ENCODE measurements at regions not wholly inside any gene's neighbourhood (a gene's known extent, or its start where the extent isn't known, plus 50 kb on each side); places are given as distances from the start of the nearest gene placed in this dataset.

DNA sequence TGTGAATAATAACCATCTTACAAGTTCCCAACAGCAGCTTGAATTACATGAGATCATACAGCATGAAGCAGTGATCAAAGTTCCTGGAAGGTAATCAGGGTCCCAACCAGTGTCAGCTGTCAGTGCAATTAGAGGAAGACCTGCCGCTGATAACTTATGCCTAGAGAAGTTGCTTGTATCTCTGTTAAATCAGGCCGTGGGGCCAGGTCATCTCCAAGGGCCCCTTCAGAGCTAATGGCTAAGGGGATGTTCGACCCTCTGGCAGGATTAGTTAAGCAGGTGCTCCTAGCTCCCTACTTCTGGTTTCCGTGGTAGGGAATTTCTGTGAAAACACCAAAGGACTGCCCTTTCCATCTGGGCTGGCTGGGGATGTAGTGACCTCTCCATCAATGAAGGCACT is 251.0 kb downstream of the FAM43A start:
- ChIA-PET POLR2A (ENCODE audit: low non-redundant PET) (no interaction called here), CTCF (no interaction called here)
- no peak for DNase-seq (ENCODE audit: low spot score)
- no peaks in the 10 kb centered on the region for H3K4me1 ChIP-seq (ENCODE audit: insufficient read depth, low read length, poor library complexity, severe bottlenecking)
- H3K9me3 ChIP-seq (ENCODE audit: low read depth, low read length, poor library complexity, severe bottlenecking) = peaks cover 6% of the 10 kb centered on the region
- BruUV-seq (replicated peaks) = no TSS peak
- no peaks in the 10 kb centered on the region for H3K27me3 ChIP-seq (replicated peaks; ENCODE audit: insufficient read depth, low read depth, low read length, poor library complexity)
- no peaks in the 10 kb centered on the region for H3K36me3 ChIP-seq (ENCODE audit: insufficient read depth, low read length, poor library complexity, severe bottlenecking)
- H3K27ac ChIP-seq (ENCODE audit: low read depth, low read length, poor library complexity, severe bottlenecking) = no peak overlapping the region
- H3K4me3 ChIP-seq (ENCODE audit: low read depth, low read length, poor library complexity, severe bottlenecking) = no peak overlapping the region
- TF ChIP-seq EZH2 (IDR thresholded peaks at IDR 0.05; ENCODE audit: borderline replicate concordance, low read depth, low read length, poor library complexity, severe bottlenecking) = no peak
- intact Hi-C loops (cut with micrococcal nuclease; ENCODE audit: unreplicated experiment) = no loop called here

DNA sequence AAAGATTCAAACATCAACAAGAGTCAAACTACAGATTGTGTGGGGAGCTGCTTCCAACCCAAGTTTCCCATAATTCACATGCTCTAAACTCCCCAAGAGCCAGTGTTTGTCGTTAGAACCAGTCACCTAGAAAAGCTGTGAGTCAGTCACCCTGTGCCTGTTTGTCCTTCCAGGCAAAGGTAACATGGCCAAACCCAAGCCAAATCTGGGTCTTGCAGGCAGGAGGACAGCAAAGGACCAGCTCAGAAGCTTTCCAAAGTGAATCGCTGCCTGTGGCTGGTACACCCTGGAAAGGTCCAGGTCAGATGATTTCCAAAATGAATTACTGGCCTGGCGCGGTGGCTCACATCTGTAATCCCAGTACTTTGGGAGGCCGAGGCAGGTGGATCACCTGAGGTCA is 251.5 kb downstream of the FAM43A start:
- TF ChIP-seq, protein P1, sequence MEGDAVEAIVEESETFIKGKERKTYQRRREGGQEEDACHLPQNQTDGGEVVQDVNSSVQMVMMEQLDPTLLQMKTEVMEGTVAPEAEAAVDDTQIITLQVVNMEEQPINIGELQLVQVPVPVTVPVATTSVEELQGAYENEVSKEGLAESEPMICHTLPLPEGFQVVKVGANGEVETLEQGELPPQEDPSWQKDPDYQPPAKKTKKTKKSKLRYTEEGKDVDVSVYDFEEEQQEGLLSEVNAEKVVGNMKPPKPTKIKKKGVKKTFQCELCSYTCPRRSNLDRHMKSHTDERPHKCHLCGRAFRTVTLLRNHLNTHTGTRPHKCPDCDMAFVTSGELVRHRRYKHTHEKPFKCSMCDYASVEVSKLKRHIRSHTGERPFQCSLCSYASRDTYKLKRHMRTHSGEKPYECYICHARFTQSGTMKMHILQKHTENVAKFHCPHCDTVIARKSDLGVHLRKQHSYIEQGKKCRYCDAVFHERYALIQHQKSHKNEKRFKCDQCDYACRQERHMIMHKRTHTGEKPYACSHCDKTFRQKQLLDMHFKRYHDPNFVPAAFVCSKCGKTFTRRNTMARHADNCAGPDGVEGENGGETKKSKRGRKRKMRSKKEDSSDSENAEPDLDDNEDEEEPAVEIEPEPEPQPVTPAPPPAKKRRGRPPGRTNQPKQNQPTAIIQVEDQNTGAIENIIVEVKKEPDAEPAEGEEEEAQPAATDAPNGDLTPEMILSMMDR (conservative IDR thresholded peaks at IDR 0.05; ENCODE audit: low read depth, low read length) = no peak
- TF ChIP-seq EZH2 (IDR thresholded peaks at IDR 0.05; ENCODE audit: borderline replicate concordance, low read depth, low read length, poor library complexity, severe bottlenecking) = no peak
- BruUV-seq (replicated peaks) = no TSS peak
- no peaks in the 10 kb centered on the region for H3K27me3 ChIP-seq (replicated peaks; ENCODE audit: insufficient read depth, low read depth, low read length, poor library complexity)
- no peaks in the 10 kb centered on the region for H3K36me3 ChIP-seq (ENCODE audit: insufficient read depth, low read length, poor library complexity, severe bottlenecking)
- intact Hi-C loops (cut with micrococcal nuclease; ENCODE audit: unreplicated experiment) = no loop called here
- peaks cover 6% of the 10 kb centered on the region for H3K9me3 ChIP-seq (ENCODE audit: low read depth, low read length, poor library complexity, severe bottlenecking)
- no peak for DNase-seq (ENCODE audit: low spot score)
- POLR2A ChIA-PET (ENCODE audit: low non-redundant PET) = no interaction called here
- no peaks in the 10 kb centered on the region for H3K4me1 ChIP-seq (ENCODE audit: insufficient read depth, low read length, poor library complexity, severe bottlenecking)
- no peak overlapping the region for H3K4me3 ChIP-seq (ENCODE audit: low read depth, low read length, poor library complexity, severe bottlenecking)
- CTCF ChIA-PET = no interaction called here
- H3K27ac ChIP-seq (ENCODE audit: low read depth, low read length, poor library complexity, severe bottlenecking) = no peak overlapping the region

DNA sequence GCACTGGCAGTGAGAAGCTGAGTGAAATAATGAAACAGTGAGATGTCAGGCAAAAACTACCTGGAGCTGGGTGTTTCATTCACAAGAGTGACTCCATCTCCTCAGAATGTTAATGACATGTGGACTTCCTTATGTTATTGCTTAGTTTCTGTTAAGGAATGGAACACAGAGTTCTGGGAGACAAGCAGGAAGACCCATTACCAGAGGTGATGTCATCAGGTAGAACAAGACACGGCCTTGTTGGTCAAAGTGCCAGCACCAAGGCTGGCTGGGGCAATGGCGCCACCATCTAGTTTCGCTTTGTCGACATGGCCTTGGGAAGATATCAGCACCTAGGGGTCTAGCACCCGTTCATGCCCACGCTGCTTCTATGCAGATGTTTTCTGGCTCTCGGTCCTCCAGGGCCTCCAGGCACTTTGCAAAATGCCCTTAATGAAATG is 252.2 kb downstream of the FAM43A start:
- H3K36me3 ChIP-seq (ENCODE audit: insufficient read depth, low read length, poor library complexity, severe bottlenecking) = no peaks in the 10 kb centered on the region
- CTCF ChIA-PET = no interaction called here
- H3K4me1 ChIP-seq (ENCODE audit: insufficient read depth, low read length, poor library complexity, severe bottlenecking) = no peaks in the 10 kb centered on the region
- no TSS peak for BruUV-seq (replicated peaks)
- intact Hi-C loops (cut with micrococcal nuclease; ENCODE audit: unreplicated experiment) = no loop called here
- POLR2A ChIA-PET (ENCODE audit: low non-redundant PET) = no interaction called here
- H3K27me3 ChIP-seq (replicated peaks; ENCODE audit: insufficient read depth, low read depth, low read length, poor library complexity) = no peaks in the 10 kb centered on the region
- DNase-seq (ENCODE audit: low spot score) = no peak
- H3K4me3 ChIP-seq (ENCODE audit: low read depth, low read length, poor library complexity, severe bottlenecking) = no peak overlapping the region
- no peak overlapping the region for H3K27ac ChIP-seq (ENCODE audit: low read depth, low read length, poor library complexity, severe bottlenecking)
- no peaks in the 10 kb centered on the region for H3K9me3 ChIP-seq (ENCODE audit: low read depth, low read length, poor library complexity, severe bottlenecking)
- TF ChIP-seq EZH2 (IDR thresholded peaks at IDR 0.05; ENCODE audit: borderline replicate concordance, low read depth, low read length, poor library complexity, severe bottlenecking) = no peak
- TF ChIP-seq, protein P1 (conservative IDR thresholded peaks at IDR 0.05; ENCODE audit: low read depth, low read length) = no peak

DNA sequence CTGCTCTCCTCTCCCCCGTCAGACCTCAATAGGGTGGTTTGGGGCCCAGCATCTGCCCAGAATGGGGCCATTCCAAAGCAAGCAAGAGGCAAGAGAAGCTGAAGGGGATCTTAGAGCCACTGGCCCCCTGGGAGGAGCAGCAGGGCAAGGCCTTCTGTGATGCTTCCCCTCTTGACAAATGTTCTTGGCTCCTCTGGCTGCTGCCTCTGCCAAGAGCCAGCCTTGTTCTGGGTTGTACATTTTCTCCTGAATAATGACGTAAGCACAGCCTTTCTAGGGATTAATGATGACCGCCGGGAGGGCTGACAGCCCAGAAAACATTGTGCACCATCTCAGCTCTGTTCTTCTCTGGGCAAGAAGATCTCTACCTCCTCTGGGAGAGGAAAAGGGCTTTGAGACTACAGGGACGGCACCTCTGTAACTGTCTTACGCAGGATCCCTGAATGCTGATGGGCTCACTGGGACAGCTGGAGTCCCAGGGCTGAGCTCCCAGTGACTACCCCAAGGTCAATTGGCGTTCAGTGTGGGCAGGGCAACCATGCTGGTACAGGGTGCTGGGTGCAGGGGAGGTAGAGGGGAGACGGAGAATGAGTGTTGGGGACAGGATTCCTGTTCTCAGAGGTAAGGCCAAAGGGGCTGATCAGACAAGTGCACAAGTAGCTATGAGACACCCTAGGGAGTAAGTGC is 253.3 kb downstream of the FAM43A start:
- H3K36me3 ChIP-seq (ENCODE audit: insufficient read depth, low read length, poor library complexity, severe bottlenecking) = no peaks in the 10 kb centered on the region
- POLR2A ChIA-PET (ENCODE audit: low non-redundant PET) = no interaction called here
- CTCF ChIA-PET = no interaction called here
- intact Hi-C loops (cut with micrococcal nuclease; ENCODE audit: unreplicated experiment) = no loop called here
- TF ChIP-seq, protein P1 (conservative IDR thresholded peaks at IDR 0.05; ENCODE audit: low read depth, low read length) = no peak
- TF ChIP-seq EZH2 (IDR thresholded peaks at IDR 0.05; ENCODE audit: borderline replicate concordance, low read depth, low read length, poor library complexity, severe bottlenecking) = no peak
- H3K27ac ChIP-seq (ENCODE audit: low read depth, low read length, poor library complexity, severe bottlenecking) = no peak overlapping the region
- no peaks in the 10 kb centered on the region for H3K27me3 ChIP-seq (replicated peaks; ENCODE audit: insufficient read depth, low read depth, low read length, poor library complexity)
- H3K9me3 ChIP-seq (ENCODE audit: low read depth, low read length, poor library complexity, severe bottlenecking) = no peaks in the 10 kb centered on the region
- no peak overlapping the region for H3K4me3 ChIP-seq (ENCODE audit: low read depth, low read length, poor library complexity, severe bottlenecking)
- no TSS peak for BruUV-seq (replicated peaks)
- H3K4me1 ChIP-seq (ENCODE audit: insufficient read depth, low read length, poor library complexity, severe bottlenecking) = no peaks in the 10 kb centered on the region
- DNase-seq (ENCODE audit: low spot score) = no peak
